GM21576 (cell line): ENCODE measurements at regions not wholly inside any gene's neighbourhood (a gene's known extent, or its start where the extent isn't known, plus 50 kb on each side); places are given as distances from the start of the nearest gene placed in this dataset.
"Not testable (repeated sequence)": the region's sequence is repeated elsewhere in the genome, so short reads cannot be mapped to it uniquely, and the experiment has no call there.

ENCODE experiments used
- ATAC-seq: cut with Tn5 transposase; IDR thresholded peaks from one replicate; pipeline ENCODE4 v1.9.1; 2021; ENCODE audit warnings: mild to moderate bottlenecking, moderate library complexity; ENCODE audit not compliant: unreplicated experiment

DNA sequence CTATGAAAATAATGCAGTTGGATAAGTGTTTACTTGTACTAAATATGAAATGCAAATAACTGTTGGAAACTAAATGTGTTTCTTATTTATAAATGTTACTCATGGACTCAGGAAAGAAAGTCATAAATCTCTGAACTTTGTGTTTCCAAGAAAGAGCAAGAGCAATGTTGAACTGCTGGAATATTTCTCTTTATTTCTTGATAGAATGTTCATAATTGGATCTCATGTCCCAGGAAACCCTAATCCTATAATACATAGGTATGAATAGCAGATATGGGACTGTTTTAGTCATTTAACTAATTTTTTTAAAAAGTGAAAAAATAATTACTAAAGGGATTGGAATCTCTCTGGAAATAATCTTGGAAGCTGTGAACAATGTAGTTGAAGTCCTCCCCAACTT, 245.0 kb upstream of the ACTBL2 start:
- no peak for ATAC-seq

DNA sequence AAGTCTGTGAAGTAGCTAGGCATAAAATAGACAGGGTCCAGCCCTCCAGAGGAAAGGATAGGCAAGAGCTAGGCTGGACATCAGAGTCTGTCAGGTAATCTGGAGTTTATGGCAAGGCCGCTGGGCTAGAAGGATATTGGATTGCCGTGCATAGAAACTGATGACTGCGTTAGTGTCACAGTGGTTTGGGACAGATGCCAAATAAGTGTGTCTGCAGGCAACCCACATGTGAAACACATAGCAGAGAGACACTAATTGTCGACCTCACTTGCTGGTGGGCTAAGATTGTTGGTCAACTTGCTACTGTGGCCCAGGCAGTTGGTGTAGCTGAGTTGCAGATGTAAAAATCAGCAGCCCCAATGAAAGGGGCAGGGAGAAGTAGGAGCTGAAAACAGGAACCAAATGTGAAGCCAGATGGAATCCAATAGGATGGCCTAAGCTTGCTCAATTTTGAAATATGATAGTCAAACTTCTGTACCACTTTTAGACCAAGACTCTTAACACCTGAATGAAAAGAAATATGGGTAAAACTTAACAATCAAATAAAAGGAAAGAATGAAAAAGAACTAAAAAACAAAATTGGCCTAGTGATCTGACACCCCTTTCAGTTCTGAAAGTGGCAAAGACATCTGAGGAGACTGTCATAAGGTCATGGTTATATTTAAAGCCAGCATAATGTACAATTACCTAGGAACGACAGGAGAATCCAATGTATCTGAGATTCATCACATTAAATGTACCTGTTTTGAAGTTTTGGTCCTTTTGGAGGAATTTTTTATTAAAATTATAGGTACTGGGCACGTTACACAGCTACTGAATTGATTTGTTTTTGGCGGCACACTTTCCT, 243.3 kb upstream of the ACTBL2 start:
- ATAC-seq: no peak

DNA sequence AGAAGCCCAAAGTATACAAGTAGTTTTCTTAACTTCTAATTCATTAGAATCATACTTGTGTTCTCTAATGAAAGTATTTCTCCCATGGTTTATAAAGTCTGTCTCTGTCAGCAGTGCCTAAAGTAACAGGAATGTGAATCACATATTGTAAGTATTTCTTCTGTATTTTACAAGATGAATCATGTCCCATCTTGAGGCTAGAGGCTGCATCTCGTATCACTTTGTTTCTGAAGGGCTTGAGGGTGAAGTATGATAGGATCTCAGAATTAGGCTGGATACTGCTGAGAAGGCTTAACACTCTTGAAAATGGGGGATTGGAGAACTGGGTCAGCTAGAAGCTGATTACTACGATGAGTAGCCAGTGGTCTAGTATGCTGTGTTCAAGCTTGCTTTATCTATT, 242.2 kb upstream of the ACTBL2 start:
- no peak for ATAC-seq

DNA sequence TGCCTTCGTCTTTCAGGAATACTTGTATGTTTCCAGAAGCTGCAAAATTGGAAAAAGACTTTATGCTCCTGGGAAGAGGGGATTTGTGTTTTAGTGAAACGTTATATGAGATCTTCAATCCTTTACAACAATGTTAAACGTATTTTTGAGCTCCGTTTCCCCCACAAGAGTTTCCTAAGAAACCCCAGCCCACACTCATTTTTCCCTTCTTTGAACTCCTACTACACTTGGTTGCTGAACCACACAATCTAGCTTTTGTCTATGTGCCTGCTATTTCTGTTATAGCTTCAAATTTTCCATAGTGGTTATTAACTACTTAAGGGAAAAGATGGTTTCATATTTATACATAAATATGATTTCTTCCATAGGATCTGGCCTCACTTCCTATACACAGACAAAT, 238.6 kb upstream of the ACTBL2 start:
- no peak for ATAC-seq

DNA sequence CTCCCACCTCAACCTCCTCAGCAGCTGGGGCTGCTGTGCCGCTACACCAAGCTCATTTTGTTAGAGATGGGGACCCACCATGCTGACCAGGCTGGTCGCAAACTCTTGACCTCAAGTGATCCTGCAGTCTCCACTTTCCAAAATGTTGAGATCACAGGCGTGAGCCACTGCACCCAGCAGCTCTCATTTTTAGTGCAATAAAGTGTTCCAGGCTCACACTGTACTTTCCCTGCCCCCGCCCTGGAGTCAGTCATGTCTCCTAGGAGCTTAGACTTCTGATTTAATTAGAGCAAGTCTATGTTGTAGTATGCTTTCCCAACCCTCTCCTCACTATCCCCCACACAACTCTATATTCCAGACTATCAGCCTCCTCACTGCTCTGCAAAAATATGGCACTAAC, 238.0 kb upstream of the ACTBL2 start:
- ATAC-seq: no peak

DNA sequence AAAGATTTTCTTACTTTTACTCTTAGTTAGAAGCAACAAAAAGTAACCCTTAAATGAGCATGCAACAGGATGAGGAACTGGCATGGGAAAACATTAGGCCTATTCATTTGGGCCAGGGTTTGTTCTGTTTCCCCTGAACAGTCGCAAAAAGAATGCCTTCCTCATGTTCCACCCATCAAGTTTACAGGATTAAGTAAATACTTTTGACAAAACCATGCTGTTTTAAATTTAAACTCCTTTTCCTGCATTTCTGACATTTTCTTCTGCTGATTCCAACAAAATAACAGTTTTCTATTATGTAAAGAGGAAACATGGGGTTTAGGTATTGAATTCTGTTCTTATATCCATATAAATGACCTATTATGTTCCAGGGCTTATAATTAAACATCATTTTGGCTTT, 236.6 kb upstream of the ACTBL2 start:
- no peak for ATAC-seq

DNA sequence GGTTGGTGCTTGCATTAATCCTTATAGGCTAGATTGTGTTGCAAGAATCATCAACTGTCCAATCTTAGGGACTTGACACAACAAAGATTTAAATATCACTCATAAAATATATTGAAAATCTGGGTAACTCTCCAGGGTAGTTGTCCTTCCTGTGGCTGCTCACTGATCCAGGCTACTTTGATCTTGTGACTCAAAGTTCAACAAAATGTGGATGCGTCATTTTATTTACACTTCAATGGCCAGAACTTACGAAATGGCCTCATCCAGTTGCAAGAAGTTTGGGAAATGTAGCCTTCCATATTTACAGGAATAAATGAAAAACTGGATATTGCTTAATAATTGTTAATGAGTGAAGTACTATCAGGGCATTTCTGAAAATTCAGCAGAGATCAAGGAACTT, 235.5 kb upstream of the ACTBL2 start:
- ATAC-seq: no peak

DNA sequence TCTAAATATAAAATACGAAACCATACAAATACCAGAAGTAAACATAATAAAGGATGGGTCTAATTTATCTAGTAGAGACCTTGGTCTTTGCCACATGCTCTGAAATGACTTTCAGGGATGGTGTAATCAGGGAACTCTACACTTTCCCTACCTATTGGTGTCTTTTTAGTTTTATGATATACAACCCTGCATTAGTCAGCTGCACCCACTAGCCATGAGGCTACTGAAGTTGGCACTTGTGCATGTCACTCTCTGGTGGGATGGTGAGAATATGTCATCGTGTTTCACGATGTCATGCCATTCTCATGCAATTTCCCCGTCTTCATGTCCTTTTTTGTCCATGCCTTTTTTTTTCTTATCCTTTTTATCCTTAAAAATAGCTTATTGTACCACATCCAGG, 234.9 kb upstream of the ACTBL2 start:
- ATAC-seq: no peak

DNA sequence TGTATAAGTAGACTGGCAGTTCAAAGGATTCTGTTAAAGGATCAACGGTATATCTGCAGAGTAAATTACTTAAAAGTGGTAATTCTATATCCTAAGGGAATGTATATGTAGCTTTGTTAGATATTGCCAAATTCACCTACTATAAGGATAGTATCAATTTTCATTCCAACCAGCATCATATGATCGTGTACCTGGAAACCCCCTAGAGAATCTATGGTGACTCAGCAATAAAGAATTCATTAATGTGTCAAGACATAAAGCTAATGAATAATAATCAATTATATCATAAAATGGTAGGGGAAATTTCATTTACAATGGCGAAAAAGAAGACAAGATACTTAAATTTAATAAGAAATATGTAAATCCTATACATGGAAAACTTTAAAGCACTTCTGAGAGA, 234.1 kb upstream of the ACTBL2 start:
- no peak for ATAC-seq

DNA sequence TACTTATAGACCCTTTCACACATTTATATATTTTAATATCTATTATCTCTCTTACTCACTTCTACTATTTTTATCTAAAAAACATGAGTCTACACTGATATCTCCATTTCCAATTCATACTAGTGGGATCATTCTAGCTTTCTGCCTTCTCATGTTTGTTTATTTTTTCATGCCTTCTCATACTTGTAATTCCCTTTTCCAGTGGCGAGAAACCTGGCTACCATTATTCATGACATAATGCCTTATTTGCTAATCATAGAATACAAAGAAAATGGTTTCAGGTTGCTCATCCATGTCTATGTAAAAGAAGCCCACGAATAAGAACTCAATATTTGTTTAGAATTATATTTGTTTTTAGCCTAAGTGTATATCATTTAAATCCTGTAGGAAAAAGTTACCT, 232.7 kb upstream of the ACTBL2 start:
- no peak for ATAC-seq

DNA sequence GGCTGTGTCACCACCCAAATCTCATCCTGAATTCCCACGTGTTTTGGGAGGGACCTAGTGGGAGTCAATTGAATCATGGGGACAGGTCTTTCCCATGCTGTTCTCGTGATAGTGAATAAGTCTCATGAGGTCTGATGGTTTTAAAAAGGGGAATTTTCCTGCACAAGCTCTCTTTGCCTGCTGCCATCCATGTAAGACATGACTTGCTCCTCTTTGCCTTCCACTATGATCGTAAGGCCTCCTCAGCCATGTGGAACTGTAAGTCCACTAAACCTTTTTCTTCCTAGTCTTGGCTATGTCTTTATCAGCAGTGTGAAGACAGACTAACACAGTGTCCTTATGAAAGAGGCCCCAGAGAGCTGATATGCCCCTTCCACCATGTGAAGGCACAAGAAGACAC, 230.9 kb upstream of the ACTBL2 start:
- ATAC-seq: not testable (repeated sequence)

DNA sequence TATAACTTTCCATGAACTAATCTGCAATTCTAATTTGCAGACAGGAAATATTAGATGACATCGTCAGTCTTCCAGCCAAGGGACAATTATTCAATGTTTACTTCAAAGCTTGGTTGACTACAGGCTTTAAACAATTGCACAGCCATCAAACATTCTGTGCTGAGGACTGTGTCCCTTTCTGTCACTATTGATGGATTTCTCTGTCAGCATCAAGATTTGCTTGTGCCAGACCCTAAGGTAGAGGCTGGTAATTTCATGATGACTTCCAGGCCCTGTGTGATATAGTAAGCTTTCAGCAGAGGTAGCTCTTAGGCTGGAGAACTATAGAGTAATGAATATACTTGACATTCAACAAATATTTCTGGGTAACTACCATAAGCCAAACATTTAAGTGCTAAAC, 229.3 kb upstream of the ACTBL2 start:
- no peak for ATAC-seq

DNA sequence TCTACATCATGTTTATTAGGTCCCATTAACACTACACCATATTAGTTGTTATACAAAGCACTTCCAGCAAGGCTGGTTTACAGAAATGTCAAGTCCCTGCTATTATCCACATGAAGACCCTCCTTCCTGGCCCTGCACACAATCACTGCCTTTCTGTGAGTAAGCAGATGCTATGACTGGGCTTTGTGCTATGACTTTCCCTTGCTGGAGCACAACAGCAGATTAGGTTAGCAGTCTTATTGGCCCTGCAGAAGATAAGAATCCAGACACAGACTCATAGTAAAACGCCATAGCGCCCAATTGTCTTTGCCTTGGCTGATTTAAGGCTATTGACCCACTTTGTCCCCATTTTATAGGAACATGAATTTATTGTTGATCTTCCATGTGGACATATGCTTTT, 228.9 kb upstream of the ACTBL2 start:
- ATAC-seq: no peak

DNA sequence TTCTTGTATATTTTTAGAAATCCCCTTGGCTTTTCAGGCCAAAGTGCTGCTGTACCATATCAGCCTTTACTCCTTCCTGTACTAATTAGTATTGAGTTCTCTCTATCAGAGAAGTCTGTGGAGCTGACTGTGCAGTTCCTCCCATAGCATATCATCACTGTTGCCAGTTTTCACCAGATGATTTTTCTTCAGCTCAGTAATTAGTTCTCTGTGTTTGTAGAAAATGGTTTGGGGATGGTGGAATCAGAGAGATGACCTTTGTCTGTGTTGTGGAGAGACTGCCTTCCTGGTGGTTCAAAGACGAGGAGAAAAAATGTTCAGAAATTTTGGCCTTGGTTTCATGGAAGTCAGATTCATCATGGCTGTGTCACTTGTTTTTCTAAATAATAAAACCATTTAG, 227.5 kb upstream of the ACTBL2 start:
- no peak for ATAC-seq

DNA sequence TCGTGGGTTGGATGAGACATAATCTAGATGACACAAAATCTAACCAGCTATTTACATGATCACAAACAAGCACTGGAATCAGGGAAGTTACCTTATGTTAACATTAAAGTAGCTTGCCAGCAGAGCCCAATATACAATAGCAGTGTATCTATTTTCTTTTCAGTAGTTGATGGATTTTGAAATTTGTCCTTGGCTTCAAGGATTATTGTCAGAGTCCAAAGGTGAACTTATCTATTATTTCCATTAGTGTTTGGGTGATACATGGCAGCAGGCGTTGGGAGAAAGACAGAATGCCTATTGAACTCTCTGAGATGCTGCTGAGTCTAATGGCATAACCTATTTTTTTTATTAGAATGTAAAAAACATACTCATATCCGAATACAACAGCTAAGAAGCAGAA, 223.2 kb upstream of the ACTBL2 start:
- no peak for ATAC-seq

DNA sequence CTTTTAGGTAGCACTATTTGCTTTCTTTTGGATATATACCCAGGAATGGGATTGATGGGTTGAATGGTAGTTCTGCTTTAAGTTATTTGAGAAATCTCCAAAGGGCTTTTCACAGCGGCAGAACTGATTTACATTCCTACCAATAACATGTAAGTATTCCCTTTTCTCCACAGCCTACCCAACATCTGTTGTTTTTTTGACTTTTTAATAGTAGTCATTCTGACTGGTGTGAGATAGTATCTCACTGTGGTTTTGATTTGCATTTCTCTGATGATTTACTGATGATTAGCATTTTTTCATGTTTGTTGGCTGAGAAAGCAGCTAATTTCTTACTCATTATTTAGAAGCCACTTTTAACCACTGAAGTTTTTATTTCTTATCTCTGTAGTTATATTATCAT, 221.1 kb upstream of the ACTBL2 start:
- no peak for ATAC-seq

DNA sequence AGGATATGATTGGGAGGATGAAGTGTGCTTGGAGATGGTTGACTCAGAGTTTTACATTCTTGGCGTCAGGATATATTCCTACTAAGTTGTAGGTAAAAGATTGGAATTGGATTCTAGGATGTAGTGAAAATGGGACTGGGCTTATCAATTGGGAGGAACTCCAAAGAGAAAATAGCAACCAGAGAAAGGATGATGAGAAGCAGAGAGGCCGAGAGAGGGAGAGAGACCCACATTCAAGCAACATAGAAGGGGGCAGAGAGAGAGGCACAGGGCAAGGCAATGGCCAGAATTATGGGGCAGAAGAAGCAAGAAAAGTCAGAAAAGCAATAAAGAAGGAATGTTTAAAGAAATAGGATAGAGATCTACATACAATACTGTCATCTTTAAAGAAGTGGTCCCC, 217.9 kb upstream of the ACTBL2 start:
- no peak for ATAC-seq

DNA sequence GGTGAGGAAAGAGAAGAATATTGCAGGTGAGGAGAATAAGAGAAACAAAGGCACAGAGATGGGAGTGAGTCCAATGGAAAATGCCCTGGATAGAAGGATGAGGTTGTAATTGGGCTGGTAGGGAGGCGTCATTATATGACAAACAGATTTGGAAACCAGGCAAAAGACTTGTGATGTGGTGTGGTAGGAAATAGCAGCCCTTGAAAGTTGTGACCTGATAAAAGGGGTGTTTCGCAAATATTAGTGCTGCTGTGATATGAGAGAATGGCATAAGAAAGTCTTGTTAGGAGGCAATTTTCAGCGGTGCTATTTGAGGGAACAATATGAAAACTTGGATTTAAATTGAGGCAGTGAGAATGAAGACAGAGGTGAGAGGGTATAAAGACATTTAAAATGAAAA, 217.5 kb upstream of the ACTBL2 start:
- ATAC-seq: no peak

DNA sequence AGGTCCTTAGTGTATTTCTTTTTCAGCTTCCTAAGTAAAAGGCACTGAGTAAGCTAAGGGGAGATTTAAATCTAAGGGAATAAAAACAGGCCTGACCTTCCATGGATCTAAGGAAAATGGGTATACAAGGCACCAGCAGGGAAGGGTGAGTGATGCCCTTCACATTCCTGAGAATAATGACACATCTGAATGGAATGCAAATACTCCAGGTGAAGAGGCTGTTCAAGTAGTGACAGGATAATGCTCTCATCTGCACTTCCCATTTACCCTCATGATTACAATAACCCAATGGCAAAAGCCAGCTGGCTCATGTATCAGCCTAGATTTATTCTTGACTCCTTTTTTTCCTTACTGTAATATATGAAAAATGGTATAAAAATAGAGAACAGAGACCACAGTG, 216.2 kb upstream of the ACTBL2 start:
- no peak for ATAC-seq

DNA sequence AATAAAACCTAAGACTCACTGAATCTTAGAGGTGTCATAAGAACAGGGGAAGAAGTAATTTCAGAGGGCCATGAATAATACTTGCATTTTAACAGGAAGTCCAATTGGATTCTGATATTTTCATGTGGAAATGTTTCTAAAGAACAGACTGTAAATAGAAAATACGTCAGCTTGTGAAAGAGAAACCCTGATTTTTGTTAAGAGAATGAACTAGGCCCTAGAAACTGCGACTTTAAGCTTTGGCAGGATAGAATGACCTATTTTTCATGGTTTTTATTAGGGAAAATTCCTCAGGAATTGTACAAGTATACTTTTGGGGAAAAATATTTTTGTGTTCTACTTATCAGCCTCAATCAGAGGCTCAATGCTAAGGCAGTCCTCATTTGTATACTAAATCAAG, 215.5 kb upstream of the ACTBL2 start:
- no peak for ATAC-seq

DNA sequence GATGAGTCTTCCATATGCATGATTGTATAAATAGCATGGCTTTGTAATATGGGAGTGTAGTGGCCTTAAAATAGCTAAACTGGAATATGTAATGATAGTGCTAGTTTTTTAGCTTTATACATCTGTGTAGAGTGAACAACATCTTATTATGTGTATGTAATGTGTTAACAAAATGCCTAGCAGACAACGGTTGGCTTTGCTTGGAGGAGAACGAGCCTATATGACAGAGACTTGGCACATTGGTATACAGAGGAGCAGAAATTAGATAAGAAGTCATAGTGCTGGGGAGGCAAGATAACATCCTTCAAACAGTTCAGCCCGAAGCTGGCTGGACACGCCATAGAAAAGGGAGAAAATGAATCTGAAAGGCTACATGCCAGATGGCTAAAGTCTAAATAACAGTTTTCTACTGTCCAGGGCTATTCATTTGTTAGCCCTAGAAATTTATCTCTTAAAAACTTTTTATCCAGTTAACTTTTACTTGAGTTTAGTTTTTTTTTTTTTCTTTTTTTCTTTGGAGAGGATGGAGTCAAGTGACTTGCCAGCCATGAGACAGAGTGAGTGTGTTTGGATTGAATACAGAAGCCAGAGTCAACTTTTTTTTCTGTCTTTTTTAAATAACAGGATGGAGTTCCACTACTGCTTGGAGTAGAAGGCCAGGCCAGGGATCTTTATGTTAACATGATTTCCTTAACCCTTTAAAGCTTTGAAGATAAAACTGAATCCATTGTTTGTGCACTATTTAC, 214.4 kb upstream of the ACTBL2 start:
- ATAC-seq: no peak

DNA sequence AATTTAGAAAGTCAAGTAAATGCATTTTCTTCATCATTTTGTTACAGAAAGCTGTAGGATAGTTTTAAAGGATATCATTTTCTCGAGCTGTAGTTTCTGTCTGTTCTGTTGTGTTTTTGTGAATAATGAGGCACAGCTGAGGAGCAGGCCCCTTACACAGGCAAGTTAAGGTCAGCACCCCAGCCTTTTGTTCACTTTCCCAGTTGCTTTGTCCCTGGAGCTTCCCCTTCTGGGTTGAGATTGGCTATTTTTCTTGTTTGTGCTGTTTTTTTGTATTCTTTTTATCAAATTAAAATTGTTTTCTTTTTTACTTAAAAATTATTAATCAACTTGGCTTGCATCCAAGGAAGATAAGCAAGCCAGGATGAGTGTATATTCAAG, 213.8 kb upstream of the ACTBL2 start:
- no peak for ATAC-seq
